Central memory CD8-positive, alpha-beta T cell (primary cell): ENCODE measurements at regions not wholly inside any gene's neighbourhood (a gene's known extent, or its start where the extent isn't known, plus 50 kb on each side); places are given as distances from the start of the nearest gene placed in this dataset.
"Not testable (repeated sequence)": the region's sequence is repeated elsewhere in the genome, so short reads cannot be mapped to it uniquely, and the experiment has no call there.

Source experiments
- ATAC-seq: fragments of 150-1000 bp; cut with Tn5 transposase; replicated peaks from 2 replicates; pipeline ENCODE4 v1.10.0; 2022; ENCODE audit warnings: mild to moderate bottlenecking, moderate FRiP score, moderate number of reproducible peaks; ENCODE audit not compliant: poor library complexity, severe bottlenecking; ENCODE audit errors: extremely low read depth
- DNase-seq, 2 donors: peaks; one replicate each; pipeline ENCODE4 v3.0.0; 2021; ENCODE audit warnings: low spot score in 2 of 2
- H3K27ac Mint-ChIP-seq: one replicate; pipeline ENCODE4 v1.8.0; 2022; ENCODE audit warnings: low read depth, mild to moderate bottlenecking, moderate library complexity, mixed read lengths
- H3K27me3 Mint-ChIP-seq: one replicate; pipeline ENCODE4 v1.8.0; 2022; ENCODE audit warnings: mixed read lengths
- H3K36me3 Mint-ChIP-seq: one replicate; pipeline ENCODE4 v1.8.0; 2022; ENCODE audit warnings: mild to moderate bottlenecking, moderate library complexity, mixed read lengths; ENCODE audit not compliant: insufficient read depth
- H3K4me1 Mint-ChIP-seq: one replicate; pipeline ENCODE4 v1.8.0; 2022; ENCODE audit warnings: mixed read lengths
- H3K4me3 Mint-ChIP-seq: one replicate; pipeline ENCODE4 v1.8.0; 2022; ENCODE audit warnings: mild to moderate bottlenecking, moderate library complexity, mixed read lengths
- H3K9me3 Mint-ChIP-seq: one replicate; pipeline ENCODE4 v1.8.0; 2022; ENCODE audit warnings: mixed read lengths

DNA sequence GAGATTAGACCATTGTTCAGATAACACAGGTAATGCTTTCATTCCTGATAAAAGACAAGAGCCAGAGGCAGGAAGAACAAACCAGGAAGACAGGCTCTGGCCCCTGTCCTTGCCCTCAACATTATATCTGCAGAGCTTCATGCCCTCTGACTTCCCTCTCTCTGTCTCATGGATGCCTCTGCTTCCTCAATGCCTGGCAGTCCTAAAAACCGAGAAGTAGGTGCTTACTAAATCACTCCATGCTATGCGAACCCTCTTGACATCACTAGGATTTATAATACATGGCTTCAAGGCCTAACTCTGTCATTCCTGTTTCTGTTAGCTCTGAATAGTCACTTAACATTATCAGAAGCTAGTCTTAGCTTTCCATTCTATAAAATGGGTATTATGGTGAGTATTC, 117.8 kb downstream of the TLR4 start:
- Mint-ChIP-seq H3K4me1 (peaks cover 31% of the 10 kb centered on the region), H3K4me3 (no peak overlapping the region), H3K27ac (no peak overlapping the region), H3K27me3 (peaks cover 68% of the 10 kb centered on the region), H3K36me3 (peaks cover 1% of the 10 kb centered on the region), H3K9me3 (no peaks in the 10 kb centered on the region)
- ATAC-seq (no peak), DNase-seq (no peak)

DNA sequence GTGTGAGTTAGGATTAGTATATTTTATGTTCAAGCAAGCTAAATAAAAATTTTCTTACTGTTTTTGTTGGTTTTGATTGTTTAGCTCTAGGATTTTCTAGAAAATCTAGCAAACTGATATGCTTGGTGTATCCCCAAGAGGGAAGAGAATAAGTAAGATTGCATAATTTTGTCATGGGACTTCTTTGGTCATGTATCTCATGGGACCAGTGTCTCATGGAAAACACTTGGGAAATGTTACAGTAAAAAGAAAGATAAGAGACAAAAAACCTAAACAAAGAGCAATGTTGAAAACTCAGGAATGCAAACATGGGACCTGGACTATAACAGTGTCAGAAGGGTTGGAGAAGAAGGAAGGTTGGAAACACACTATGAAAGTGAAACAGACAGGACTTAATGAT, 119.4 kb downstream of the TLR4 start:
- H3K4me3 Mint-ChIP-seq: no peak overlapping the region
- ATAC-seq (no peak), DNase-seq (no peak)
- H3K4me1 Mint-ChIP-seq: peaks cover 32% of the 10 kb centered on the region
- no peaks in the 10 kb centered on the region for H3K9me3 Mint-ChIP-seq
- H3K36me3 Mint-ChIP-seq: peaks cover 1% of the 10 kb centered on the region
- H3K27me3 Mint-ChIP-seq: peaks cover 58% of the 10 kb centered on the region
- no peak overlapping the region for H3K27ac Mint-ChIP-seq

DNA sequence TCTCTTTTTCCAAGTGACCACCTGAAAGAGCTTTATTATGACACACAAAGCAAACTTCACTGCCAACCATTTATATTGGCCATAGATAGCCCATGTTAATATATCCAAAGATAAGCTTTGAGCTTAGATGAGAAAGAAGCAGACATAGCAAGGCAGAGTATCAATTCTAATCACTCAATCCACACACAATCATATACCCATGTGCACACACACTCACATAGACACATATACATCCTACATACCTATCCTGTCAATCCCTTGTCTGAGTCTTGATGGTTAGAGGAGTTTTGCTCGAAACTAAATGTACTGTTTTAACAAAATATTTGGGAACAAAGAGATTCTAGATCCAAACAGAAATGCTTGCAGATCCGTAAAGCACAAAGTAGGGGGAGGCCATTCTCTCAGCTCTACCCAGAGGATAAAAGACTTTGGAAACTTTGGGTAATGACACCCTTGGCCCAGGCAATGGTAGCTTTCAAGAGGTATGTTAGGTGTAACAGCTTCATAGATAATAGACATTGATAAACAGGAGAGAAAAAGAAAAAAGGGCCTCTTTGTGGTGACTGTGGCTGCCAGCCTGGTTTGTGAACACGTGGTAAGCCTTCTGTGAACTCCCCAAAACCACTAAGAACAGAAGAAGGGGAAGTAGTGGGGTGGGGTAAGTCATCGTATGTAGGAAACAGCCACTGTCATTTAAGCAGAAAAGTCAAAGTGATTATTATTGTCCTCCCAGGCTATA, 121.6 kb downstream of the TLR4 start:
- Mint-ChIP-seq H3K9me3 (no peaks in the 10 kb centered on the region), H3K27me3 (peaks cover 45% of the 10 kb centered on the region), H3K36me3 (peaks cover 1% of the 10 kb centered on the region), H3K4me3 (peak overlapping the region; percentile 42), H3K4me1 (peaks cover 32% of the 10 kb centered on the region), H3K27ac (no peak overlapping the region)
- DNase-seq: peak in 1 of 2 donors; percentile 32
- ATAC-seq: peak; percentile 88

DNA sequence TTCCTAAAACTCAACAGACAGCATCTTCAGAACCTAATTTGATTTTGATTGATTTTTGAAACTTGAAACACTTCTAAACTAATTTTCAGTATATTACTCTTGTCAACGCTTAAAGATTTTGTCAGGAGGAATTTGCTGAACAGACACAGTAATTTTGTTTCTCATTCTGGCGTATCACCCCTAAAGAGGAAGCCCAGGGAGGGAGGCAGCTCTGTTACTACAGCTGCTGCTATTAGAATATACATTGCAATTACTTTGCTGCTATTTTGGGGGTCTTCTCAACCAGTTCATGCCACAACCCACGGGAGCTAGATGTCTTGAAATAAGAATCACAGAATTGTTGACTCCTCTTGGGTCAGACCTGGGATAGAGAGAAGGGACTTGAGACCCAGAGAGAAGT, 122.6 kb downstream of the TLR4 start:
- H3K27ac Mint-ChIP-seq: no peak overlapping the region
- H3K4me3 Mint-ChIP-seq: no peak overlapping the region
- peaks cover 40% of the 10 kb centered on the region for H3K27me3 Mint-ChIP-seq
- no peak for DNase-seq
- ATAC-seq: no peak
- H3K9me3 Mint-ChIP-seq: no peaks in the 10 kb centered on the region
- peaks cover 32% of the 10 kb centered on the region for H3K4me1 Mint-ChIP-seq
- H3K36me3 Mint-ChIP-seq: peaks cover 1% of the 10 kb centered on the region

DNA sequence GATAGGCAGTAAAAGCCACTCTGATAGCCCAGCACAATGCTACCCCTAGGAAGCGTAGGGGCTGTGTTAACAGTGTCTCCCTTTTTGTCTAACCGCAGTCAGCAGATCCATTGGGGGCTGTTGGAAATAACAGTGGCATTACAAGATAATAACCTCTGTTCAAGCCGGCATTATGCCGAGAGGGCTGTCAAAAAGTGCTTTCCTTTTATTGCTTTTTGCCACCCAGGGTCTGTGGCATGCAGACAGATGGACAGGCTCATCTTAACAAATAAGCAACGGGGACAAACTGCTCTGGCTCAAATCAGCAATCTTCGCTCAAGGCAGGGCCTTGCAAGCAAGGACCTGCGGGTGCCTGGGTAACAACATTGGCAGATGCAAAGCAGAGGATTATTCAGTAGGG, 123.3 kb downstream of the TLR4 start:
- Mint-ChIP-seq H3K36me3 (peaks cover 1% of the 10 kb centered on the region), H3K4me1 (peaks cover 31% of the 10 kb centered on the region), H3K27ac (no peak overlapping the region), H3K4me3 (no peak overlapping the region), H3K9me3 (no peaks in the 10 kb centered on the region), H3K27me3 (peaks cover 35% of the 10 kb centered on the region)
- no peak for DNase-seq
- ATAC-seq: no peak

DNA sequence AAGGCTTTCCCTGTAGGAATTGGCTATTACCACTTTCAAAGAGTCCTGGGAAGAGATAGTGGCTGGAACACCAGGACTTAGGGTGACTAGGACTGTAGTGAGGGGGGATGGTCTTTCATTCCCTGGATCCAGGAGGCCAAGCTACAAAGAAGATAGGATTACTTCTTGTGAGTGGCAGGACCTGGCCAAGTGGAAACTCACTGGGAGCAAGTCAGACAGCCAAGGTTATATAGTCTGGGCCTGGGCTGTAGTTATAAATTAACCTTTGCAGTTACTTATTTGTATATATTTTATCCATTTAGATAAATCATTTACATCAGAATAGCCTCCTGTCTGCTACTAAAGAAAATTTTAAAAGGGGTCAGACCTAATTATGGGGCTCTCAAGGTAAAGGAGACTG, 124.3 kb downstream of the TLR4 start:
- no peaks in the 10 kb centered on the region for H3K9me3 Mint-ChIP-seq
- H3K4me1 Mint-ChIP-seq: peaks cover 25% of the 10 kb centered on the region
- DNase-seq (no peak), ATAC-seq (no peak)
- H3K27ac Mint-ChIP-seq: no peak overlapping the region
- peaks cover 1% of the 10 kb centered on the region for H3K36me3 Mint-ChIP-seq
- H3K27me3 Mint-ChIP-seq: peaks cover 35% of the 10 kb centered on the region
- no peak overlapping the region for H3K4me3 Mint-ChIP-seq

DNA sequence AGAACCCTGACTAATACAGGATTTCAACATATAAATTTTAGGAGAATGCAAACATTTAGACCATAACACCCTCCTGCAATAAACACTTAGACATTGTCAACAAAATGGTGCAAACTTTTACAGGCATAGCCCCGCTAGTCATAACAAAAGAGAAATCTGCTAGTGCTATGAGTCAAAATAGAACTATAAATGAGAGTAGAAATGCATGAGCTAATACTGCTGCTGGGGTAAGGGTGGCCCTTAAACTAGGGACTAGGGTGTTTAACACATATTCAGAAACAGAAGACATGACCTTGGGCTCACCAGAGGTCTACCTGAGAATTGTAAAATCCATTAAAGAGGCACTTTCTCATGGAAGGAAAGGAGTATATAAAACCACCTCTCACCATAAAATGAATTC, 131.6 kb downstream of the TLR4 start:
- no peak for DNase-seq
- Mint-ChIP-seq H3K4me3 (no peak overlapping the region), H3K27ac (no peak overlapping the region), H3K9me3 (no peaks in the 10 kb centered on the region), H3K36me3 (no peaks in the 10 kb centered on the region), H3K27me3 (peaks cover 39% of the 10 kb centered on the region), H3K4me1 (no peaks in the 10 kb centered on the region)
- ATAC-seq: no peak

DNA sequence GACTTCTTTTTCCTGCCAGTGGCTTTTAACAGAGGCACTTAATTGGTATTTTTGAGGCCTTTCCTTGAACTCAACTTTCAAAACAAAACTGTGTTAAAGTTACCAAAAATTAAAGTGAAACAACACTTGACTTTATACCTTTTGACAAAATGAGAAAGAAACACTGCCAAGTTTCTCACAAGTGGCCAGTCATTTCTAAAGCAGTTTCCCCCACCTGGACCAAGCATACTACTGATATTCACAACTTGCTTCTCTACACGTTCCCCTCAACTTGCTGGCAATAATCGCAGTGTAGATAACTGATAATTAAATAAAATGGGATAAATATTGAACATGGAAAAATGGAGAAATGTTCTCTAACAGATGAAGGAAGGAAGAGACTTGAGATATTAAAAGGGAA, 135.7 kb downstream of the TLR4 start:
- Mint-ChIP-seq H3K27ac (no peak overlapping the region), H3K4me1 (no peaks in the 10 kb centered on the region), H3K36me3 (no peaks in the 10 kb centered on the region), H3K9me3 (no peaks in the 10 kb centered on the region), H3K4me3 (no peak overlapping the region), H3K27me3 (peaks cover 40% of the 10 kb centered on the region)
- DNase-seq (no peak), ATAC-seq (no peak)

DNA sequence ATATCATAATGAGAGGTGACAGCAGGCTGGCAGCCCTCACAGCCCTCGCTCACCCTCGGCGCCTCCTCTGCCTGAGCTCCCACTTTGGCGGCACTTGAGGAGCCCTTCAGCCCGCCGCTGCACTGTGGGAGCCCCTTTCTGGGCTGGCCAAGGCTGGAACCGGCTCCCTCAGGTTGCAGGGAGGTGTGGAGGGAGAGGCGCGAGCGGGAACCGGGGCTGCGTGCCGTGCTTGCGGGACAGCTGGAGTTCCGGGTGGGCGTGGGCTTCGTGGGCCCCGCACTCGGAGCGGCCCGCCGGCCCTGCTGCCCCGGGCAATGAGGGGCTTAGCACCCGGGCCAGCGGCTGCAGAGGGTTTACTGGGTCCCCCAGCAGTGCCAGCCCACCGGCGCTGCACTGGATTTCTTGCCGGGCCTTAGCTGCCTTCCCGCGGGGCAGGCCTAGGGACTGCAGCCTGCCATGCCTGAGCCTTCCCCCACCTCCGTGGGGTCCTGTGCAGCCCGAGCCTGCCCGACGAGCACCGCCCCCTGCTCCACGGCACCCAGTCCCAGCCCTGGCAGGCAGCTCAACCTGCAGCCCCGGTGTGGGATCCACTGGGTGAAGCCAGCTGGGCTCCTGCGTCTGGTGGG, 147.7 kb downstream of the TLR4 start:
- not testable (repeated sequence) for H3K9me3 Mint-ChIP-seq, DNase-seq, H3K4me1 Mint-ChIP-seq, H3K27ac Mint-ChIP-seq, H3K27me3 Mint-ChIP-seq, ATAC-seq, H3K36me3 Mint-ChIP-seq, H3K4me3 Mint-ChIP-seq

DNA sequence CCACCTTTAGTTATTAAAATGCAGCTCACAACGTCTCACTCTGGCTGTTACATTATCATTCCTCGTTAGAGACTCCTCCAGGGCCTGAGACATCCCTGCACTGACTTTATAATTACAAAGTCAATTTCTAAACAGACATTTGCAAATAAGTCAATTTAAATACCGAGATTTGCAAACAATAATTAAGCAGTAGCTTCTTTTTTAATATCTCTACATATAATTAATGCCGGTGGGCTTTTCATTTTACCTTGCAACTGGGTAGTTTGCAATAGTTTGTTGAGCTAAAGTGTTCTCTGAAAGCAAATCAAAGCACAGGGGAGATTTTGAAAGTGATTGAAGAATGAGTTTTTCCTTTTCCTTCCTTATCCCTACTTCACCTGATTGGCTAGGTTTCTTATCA, 154.4 kb downstream of the TLR4 start:
- DNase-seq (no peak), ATAC-seq (no peak)
- no peak overlapping the region for H3K27ac Mint-ChIP-seq
- no peaks in the 10 kb centered on the region for H3K36me3 Mint-ChIP-seq
- no peaks in the 10 kb centered on the region for H3K27me3 Mint-ChIP-seq
- no peaks in the 10 kb centered on the region for H3K4me1 Mint-ChIP-seq
- no peak overlapping the region for H3K4me3 Mint-ChIP-seq
- H3K9me3 Mint-ChIP-seq: no peaks in the 10 kb centered on the region

DNA sequence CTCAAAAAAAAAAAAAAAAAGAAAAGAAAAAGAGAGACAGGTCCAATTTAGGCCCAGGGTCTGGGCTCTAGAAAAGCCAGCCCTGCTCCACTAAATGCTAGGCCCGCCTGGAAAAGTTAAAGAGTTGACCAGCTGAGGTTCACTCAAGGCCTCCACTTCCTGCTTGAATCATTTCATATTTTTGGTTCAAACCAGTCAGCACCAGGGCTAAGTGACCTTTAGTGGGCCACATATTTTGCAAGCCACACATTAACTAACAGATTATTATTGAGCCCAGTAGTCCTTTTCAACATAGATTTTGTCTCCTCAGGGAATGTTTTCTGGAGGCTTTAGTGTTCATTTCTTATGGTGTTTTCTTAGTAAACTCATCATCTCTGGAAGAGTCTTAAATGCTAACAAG, 156.6 kb downstream of the TLR4 start:
- peaks cover 13% of the 10 kb centered on the region for H3K27me3 Mint-ChIP-seq
- ATAC-seq (no peak), DNase-seq (no peak)
- no peaks in the 10 kb centered on the region for H3K36me3 Mint-ChIP-seq
- no peaks in the 10 kb centered on the region for H3K4me1 Mint-ChIP-seq
- no peaks in the 10 kb centered on the region for H3K9me3 Mint-ChIP-seq
- no peak overlapping the region for H3K27ac Mint-ChIP-seq
- H3K4me3 Mint-ChIP-seq: no peak overlapping the region

DNA sequence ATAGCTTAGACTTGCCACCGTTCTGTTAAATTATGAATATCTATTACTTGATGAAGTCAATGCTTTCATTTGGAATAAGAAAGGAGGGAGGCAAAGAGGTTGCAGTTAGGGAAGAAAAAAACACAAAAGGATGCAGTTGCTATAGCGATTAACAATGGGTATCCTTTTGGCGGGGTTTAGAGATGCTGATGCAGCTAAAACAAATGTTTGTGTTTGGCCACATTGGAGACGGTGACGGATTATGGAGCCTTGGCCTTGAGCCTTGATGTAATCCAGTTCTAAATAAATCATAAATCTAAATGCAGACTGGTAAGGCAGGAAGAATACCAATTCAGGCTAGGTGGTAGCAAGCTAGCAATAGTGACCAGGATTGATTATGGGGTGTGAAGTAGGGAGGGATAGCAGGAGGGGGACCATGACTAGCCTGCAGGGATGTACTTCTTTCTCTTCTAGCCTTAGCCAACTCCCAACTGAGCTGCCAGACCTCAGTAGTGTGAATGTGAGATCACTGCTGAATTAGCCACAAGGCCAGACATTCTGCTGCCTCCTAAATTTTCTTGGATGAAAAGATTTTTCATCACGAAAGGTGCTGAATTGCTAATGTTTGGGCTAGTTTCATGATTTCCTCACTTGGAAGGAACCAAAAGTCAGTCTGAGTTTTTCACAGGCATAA, 160.3 kb downstream of the TLR4 start:
- Mint-ChIP-seq H3K27me3 (peaks cover 13% of the 10 kb centered on the region), H3K4me3 (no peak overlapping the region), H3K36me3 (no peaks in the 10 kb centered on the region), H3K9me3 (no peaks in the 10 kb centered on the region), H3K4me1 (no peaks in the 10 kb centered on the region), H3K27ac (no peak overlapping the region)
- ATAC-seq (no peak), DNase-seq (no peak)

DNA sequence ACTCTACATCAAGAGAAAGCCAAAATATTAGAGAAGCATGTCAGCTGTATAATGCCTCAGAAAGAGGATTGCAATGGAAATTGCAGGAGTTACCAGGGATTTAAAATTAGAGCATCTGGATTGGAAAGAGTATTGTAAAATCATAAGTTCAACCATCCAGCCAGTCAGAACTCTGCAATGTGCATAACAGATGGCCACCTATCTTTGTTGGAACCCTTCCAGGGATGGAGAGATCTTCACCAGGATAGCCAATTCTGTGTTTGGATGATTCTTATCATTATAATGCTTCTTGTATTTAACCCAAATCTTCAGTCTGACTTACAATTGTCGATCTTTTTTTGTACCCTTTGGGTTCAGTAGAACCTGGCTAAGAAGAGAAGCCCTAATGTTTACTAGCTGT, 164.4 kb downstream of the TLR4 start:
- Mint-ChIP-seq H3K9me3 (no peaks in the 10 kb centered on the region), H3K36me3 (no peaks in the 10 kb centered on the region), H3K27ac (no peak overlapping the region), H3K4me1 (no peaks in the 10 kb centered on the region), H3K27me3 (peaks cover 28% of the 10 kb centered on the region), H3K4me3 (no peak overlapping the region)
- ATAC-seq (no peak), DNase-seq (no peak)
